Stimulated activated naive B cell treated with anti-CD40 and anti-IgM and Interleukin-4, amounts not matched to agents 10 μg/mL and 1 μg/mL and 100 μg/mL, for 72 hours (primary cell): ENCODE measurements at regions not wholly inside any gene's neighbourhood (a gene's known extent, or its start where the extent isn't known, plus 50 kb on each side); places are given as distances from the start of the nearest gene placed in this dataset.

Source experiments
- ATAC-seq, 2 donors: fragments of 150-1000 bp; cut with Tn5 transposase; replicated peaks; 2 replicates each; pipeline ENCODE4 v1.10.0; 2021; ENCODE audit warnings: moderate library complexity in 1 of 2
- DNase-seq: peaks from one replicate; pipeline ENCODE4 v3.0.0; 2021
- H3K27ac Mint-ChIP-seq: one replicate; pipeline ENCODE4 v1.8.0; 2022; ENCODE audit warnings: mild to moderate bottlenecking, mixed read lengths
- H3K27me3 Mint-ChIP-seq, 2 donors: one replicate each; pipeline ENCODE4 v1.8.0; 2022; ENCODE audit warnings: mixed read lengths in 2 of 2
- H3K36me3 Mint-ChIP-seq, 2 donors: one replicate each; pipeline ENCODE4 v1.8.0; 2022; ENCODE audit warnings: mixed read lengths in 2 of 2, mild to moderate bottlenecking in 1 of 2
- H3K4me1 Mint-ChIP-seq, 2 donors: one replicate each; pipeline ENCODE4 v1.8.0; 2022; ENCODE audit warnings: mixed read lengths in 2 of 2, mild to moderate bottlenecking in 1 of 2
- H3K4me3 Mint-ChIP-seq, 2 donors: one replicate each; pipeline ENCODE4 v1.8.0; 2022; ENCODE audit warnings: mild to moderate bottlenecking in 2 of 2, mixed read lengths in 2 of 2, moderate library complexity in 1 of 2
- H3K9me3 Mint-ChIP-seq, 2 donors: one replicate each; pipeline ENCODE4 v1.8.0; 2022; ENCODE audit warnings: mixed read lengths in 2 of 2, mild to moderate bottlenecking in 1 of 2

DNA sequence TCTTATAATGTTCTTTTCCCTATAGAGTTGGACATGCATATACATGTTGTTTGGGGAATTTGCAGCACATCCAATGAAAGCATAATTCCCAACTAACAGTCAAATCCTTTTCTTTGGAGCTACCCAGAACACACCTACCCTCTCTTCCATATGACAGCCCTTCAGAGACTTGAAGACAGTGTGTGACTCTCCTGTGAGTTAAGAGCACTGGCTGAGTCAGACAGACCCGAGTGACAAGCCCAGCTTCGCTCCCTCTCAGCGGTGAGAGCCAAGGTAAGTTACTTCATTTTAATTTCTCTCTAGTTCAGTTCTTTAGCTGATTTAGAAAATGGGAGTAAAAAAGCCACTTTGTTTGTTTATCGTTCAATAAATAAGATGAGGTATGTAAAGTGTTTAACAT, 86.3 kb downstream of the RTL9 start:
- no peak overlapping the region for H3K27ac Mint-ChIP-seq
- H3K27me3 Mint-ChIP-seq = peaks cover 19 to 24% of the 10 kb centered on the region in 2 donors
- DNase-seq = no peak
- no peaks in the 10 kb centered on the region for H3K36me3 Mint-ChIP-seq
- no peak for ATAC-seq
- no peaks in the 10 kb centered on the region for H3K9me3 Mint-ChIP-seq
- no peak overlapping the region for H3K4me3 Mint-ChIP-seq
- peaks cover 0 to 5% of the 10 kb centered on the region in 2 donors for H3K4me1 Mint-ChIP-seq

DNA sequence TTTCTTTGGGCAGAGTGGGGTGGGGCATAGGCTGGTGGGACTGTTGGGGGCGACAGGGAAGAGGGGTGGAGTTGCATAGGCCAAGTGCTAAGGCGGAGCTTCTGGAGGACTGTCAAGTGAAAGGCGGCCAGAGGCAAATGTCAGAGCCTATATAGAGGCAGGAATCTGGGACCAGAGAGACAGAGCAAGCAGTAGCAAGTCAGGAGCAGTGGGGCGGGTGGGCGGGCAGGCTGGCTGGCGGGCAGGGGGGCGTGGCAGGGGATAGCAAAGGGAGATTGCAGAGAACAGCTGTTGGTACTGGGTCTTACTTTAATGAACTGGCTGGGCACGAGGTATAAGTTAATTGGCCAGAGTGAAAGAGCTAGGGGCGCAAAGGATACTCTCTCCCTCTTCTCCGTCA, 89.8 kb downstream of the RTL9 start:
- Mint-ChIP-seq H3K27ac (no peak overlapping the region), H3K27me3 (peaks cover 10 to 11% of the 10 kb centered on the region in 2 donors), H3K4me1 (no peaks in the 10 kb centered on the region), H3K36me3 (no peaks in the 10 kb centered on the region), H3K9me3 (no peaks in the 10 kb centered on the region), H3K4me3 (no peak overlapping the region)
- DNase-seq (no peak), ATAC-seq (no peak)

DNA sequence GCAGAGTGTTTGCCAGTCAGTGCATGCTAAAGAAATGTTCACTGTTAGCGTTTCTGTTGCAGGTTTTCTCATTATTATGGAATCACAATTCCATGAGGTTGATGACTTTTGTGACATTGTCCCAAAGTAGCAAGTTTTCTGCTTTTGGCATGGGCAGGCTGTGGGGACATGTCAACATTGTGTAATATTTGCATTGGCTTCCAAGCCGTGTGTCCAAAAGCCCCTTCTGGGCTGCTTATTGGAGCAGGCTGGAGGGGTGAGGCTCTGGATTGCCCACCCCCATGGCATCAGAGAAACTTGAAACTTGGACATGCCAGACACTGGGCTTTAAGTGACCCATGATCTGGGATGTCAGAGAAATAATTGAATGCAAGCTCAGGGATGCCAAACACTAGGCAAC, 90.7 kb downstream of the RTL9 start:
- ATAC-seq = no peak
- no peak overlapping the region for H3K27ac Mint-ChIP-seq
- DNase-seq = no peak
- no peaks in the 10 kb centered on the region for H3K36me3 Mint-ChIP-seq
- no peak overlapping the region for H3K4me3 Mint-ChIP-seq
- H3K9me3 Mint-ChIP-seq = no peaks in the 10 kb centered on the region
- H3K27me3 Mint-ChIP-seq = peaks cover 10 to 11% of the 10 kb centered on the region in 2 donors
- no peaks in the 10 kb centered on the region for H3K4me1 Mint-ChIP-seq

- Mint-ChIP-seq H3K4me3 (no peak overlapping the region), H3K36me3 (no peaks in the 10 kb centered on the region), H3K27ac (no peak overlapping the region), H3K27me3 (peaks cover 7 to 10% of the 10 kb centered on the region in 2 donors), H3K4me1 (no peaks in the 10 kb centered on the region), H3K9me3 (no peaks in the 10 kb centered on the region)
- DNase-seq = peak; percentile 36
- peak; percentile 85 to 91 for ATAC-seq
Observed at GRCh38 chrX:110450050-110450449, 91.4 kb downstream of the RTL9 start.

- ATAC-seq = no peak
- H3K27ac Mint-ChIP-seq = no peak overlapping the region
- no peak overlapping the region for H3K4me3 Mint-ChIP-seq
- peaks cover 0 to 14% of the 10 kb centered on the region in 2 donors for H3K27me3 Mint-ChIP-seq
- H3K9me3 Mint-ChIP-seq = no peaks in the 10 kb centered on the region
- no peak for DNase-seq
- no peaks in the 10 kb centered on the region for H3K4me1 Mint-ChIP-seq
- no peaks in the 10 kb centered on the region for H3K36me3 Mint-ChIP-seq
Observed at GRCh38 chrX:110454336-110454735, 95.7 kb downstream of the RTL9 start.

GRCh38 chrX:110462957-110463356, 104.3 kb downstream of the RTL9 start:
- Mint-ChIP-seq H3K36me3 (no peaks in the 10 kb centered on the region), H3K27me3 (peaks cover 0 to 8% of the 10 kb centered on the region in 2 donors), H3K4me3 (no peak overlapping the region), H3K9me3 (peaks cover 0 to 4% of the 10 kb centered on the region in 2 donors), H3K4me1 (no peaks in the 10 kb centered on the region), H3K27ac (no peak overlapping the region)
- no peak for DNase-seq
- no peak for ATAC-seq

GRCh38 chrX:110466790-110467189, 108.1 kb downstream of the RTL9 start:
- Mint-ChIP-seq H3K27me3 (peaks cover 0 to 8% of the 10 kb centered on the region in 2 donors), H3K4me3 (no peak overlapping the region), H3K27ac (no peak overlapping the region), H3K9me3 (peaks cover 0 to 7% of the 10 kb centered on the region in 2 donors), H3K36me3 (no peaks in the 10 kb centered on the region), H3K4me1 (no peaks in the 10 kb centered on the region)
- no peak for DNase-seq
- ATAC-seq = no peak

- no peaks in the 10 kb centered on the region for H3K4me1 Mint-ChIP-seq
- H3K27me3 Mint-ChIP-seq = peaks cover 0 to 11% of the 10 kb centered on the region in 2 donors
- H3K4me3 Mint-ChIP-seq = no peak overlapping the region
- ATAC-seq (no peak), DNase-seq (no peak)
- peaks cover 0 to 7% of the 10 kb centered on the region in 2 donors for H3K9me3 Mint-ChIP-seq
- H3K36me3 Mint-ChIP-seq = no peaks in the 10 kb centered on the region
- H3K27ac Mint-ChIP-seq = no peak overlapping the region
Observed at GRCh38 chrX:110472265-110472664, 113.6 kb downstream of the RTL9 start.

- no peak for DNase-seq
- Mint-ChIP-seq H3K9me3 (no peaks in the 10 kb centered on the region), H3K27ac (no peak overlapping the region), H3K36me3 (no peaks in the 10 kb centered on the region), H3K27me3 (no peaks in the 10 kb centered on the region), H3K4me1 (no peaks in the 10 kb centered on the region), H3K4me3 (no peak overlapping the region)
- no peak for ATAC-seq
Observed at GRCh38 chrX:110477593-110478228, 119.1 kb downstream of the RTL9 start.

DNA sequence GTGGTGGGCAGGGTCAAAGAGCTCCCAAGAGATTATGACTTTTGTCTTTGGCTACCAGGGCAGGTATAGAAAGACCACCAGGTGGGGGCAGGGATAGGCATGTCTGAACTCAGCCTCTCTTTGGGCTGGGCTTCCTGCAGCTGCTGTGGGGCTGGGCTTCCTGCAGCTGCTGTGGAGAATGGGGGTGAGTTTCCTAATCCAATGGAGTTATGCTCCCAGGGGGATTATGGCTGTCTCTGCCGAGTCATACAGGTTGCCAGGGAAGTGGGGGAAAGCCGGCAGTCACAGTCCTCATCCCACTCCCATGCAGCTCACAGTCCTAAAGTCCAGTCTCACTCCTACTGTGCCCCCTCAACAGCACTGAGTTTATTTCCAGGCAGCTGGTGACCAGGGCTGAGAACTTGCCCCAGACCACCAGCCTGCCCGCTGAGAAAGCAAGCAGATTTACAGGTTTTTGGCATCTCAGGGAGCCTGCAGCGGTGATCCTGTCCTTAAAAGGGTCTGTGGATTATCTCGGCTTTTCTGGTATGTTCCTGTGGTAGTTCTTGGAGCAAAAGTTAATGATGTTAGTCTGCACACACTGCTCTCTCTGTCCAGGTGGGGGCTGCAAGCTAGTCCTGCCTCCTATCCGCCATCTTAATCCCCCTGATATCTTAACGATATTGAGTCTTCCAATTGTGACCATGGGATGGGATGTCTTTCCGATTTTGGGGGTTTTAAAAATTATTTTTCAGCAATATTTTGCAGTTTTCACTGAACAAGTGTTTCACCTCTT, 133.4 kb downstream of the RTL9 start:
- H3K36me3 Mint-ChIP-seq = no peaks in the 10 kb centered on the region
- H3K9me3 Mint-ChIP-seq = peaks cover 2 to 15% of the 10 kb centered on the region in 2 donors
- ATAC-seq (no peak), DNase-seq (no peak)
- H3K27me3 Mint-ChIP-seq = peaks cover 7 to 9% of the 10 kb centered on the region in 2 donors
- H3K4me1 Mint-ChIP-seq = no peaks in the 10 kb centered on the region
- H3K27ac Mint-ChIP-seq = no peak overlapping the region
- H3K4me3 Mint-ChIP-seq = no peak overlapping the region

- H3K9me3 Mint-ChIP-seq = no peaks in the 10 kb centered on the region
- DNase-seq = no peak
- no peak overlapping the region for H3K4me3 Mint-ChIP-seq
- no peaks in the 10 kb centered on the region for H3K4me1 Mint-ChIP-seq
- no peak for ATAC-seq
- no peaks in the 10 kb centered on the region for H3K36me3 Mint-ChIP-seq
- H3K27me3 Mint-ChIP-seq = no peaks in the 10 kb centered on the region
- H3K27ac Mint-ChIP-seq = peak overlapping the region; percentile 1
Observed at GRCh38 chrX:110504947-110505346, 146.3 kb downstream of the RTL9 start.

- H3K4me3 Mint-ChIP-seq = no peak overlapping the region
- H3K27ac Mint-ChIP-seq = no peak overlapping the region
- H3K27me3 Mint-ChIP-seq = no peaks in the 10 kb centered on the region
- DNase-seq (no peak), ATAC-seq (no peak)
- H3K4me1 Mint-ChIP-seq = no peaks in the 10 kb centered on the region
- H3K9me3 Mint-ChIP-seq = peaks cover 6 to 9% of the 10 kb centered on the region in 2 donors
- no peaks in the 10 kb centered on the region for H3K36me3 Mint-ChIP-seq
Observed at GRCh38 chrX:110509755-110510532, 151.3 kb downstream of the RTL9 start.

GRCh38 chrX:110511238-110511637, 152.6 kb downstream of the RTL9 start:
- Mint-ChIP-seq H3K4me3 (no peak overlapping the region), H3K27ac (no peak overlapping the region), H3K9me3 (peaks cover 6 to 9% of the 10 kb centered on the region in 2 donors), H3K36me3 (no peaks in the 10 kb centered on the region), H3K27me3 (no peaks in the 10 kb centered on the region), H3K4me1 (no peaks in the 10 kb centered on the region)
- no peak for DNase-seq
- no peak for ATAC-seq

DNA sequence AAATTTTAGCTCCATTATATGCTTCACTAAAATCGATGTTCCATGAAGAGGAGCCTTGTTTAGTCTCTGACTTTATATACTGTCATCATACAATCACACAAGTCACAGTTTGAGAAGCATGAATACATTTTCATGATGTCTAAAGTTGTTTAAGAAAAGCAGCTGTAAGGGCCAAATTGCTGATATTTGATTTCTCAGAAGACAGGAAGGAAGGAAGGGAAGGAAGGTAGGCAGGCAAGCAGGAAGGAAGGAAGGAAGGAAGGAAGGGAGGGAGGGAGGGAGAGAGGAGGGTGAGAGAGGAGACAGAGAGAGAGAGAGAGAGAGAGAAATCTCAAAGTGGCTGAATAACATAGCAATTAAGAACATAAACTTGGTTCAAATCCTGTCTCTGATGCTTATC, 153.7 kb downstream of the RTL9 start:
- Mint-ChIP-seq H3K27me3 (no peaks in the 10 kb centered on the region), H3K9me3 (peaks cover 6 to 9% of the 10 kb centered on the region in 2 donors), H3K27ac (no peak overlapping the region), H3K4me1 (no peaks in the 10 kb centered on the region), H3K36me3 (no peaks in the 10 kb centered on the region), H3K4me3 (no peak overlapping the region)
- ATAC-seq (no peak), DNase-seq (no peak)
